ENCODE measurements at regions not wholly inside any gene's neighbourhood (a gene's known extent, or its start where the extent isn't known, plus 50 kb on each side); places are given as distances from the start of the nearest gene placed in this dataset.
A peak's percentile ranks its signal among the peaks of the same experiment; 100 is the strongest.

DNA sequence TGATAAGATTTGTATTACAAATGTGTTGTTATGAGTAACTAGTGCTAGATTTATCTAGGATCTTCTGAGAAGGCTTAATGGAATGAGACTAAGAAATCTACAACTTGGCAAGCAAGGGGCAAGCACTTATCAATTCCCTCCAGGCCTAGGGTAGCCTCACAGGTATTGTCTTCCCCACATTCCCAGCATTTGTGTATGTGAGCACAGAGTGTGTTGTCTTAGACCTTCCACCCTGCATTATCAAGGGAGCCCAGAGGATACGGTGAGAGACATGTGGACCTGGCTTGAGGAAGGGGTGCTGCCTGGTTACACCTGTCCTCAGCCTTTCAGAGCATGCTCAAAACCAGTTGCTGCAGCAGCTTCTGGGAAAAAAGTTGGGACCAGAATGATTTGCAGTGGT is 327.2 kb downstream of the MRPL39 start:
- Mint-ChIP-seq H3K27ac (ENCODE audit: low read depth) (no peak overlapping the region), H3K4me1 (no peaks in the 10 kb centered on the region), H3K4me3 (no peak overlapping the region), H3K36me3 (ENCODE audit: insufficient read depth) (no peaks in the 10 kb centered on the region), H3K27me3 (no peaks in the 10 kb centered on the region), H3K9me3 (no peaks in the 10 kb centered on the region)
- DNase-seq (ENCODE audit: low spot score in 2 of 2) = no peak
- no peak for ATAC-seq (replicated peaks; ENCODE audit: extremely low read depth, poor library complexity, severe bottlenecking)

DNA sequence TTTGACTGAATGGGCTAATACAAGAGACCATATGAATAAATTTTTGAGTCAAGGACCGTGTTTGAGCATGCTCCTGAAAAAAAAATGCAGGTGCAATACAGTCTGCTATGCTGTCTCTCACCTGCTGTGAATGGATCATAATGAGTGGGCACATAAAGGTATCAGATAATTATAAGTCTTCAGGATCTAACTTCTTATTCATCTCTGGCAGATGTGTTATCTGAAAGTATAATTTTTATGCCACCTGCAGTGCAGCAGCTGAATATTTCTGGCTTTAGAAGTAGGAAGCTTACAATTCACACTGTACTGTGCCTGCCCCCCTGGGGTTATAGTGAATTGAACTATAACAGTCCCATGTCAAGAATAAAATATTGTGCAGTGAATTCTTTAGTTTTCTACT is 333.3 kb downstream of the MRPL39 start:
- no peaks in the 10 kb centered on the region for H3K9me3 Mint-ChIP-seq
- H3K4me1 Mint-ChIP-seq = no peaks in the 10 kb centered on the region
- no peaks in the 10 kb centered on the region for H3K27me3 Mint-ChIP-seq
- no peaks in the 10 kb centered on the region for H3K36me3 Mint-ChIP-seq (ENCODE audit: insufficient read depth)
- no peak for DNase-seq (ENCODE audit: low spot score in 2 of 2)
- no peak overlapping the region for H3K27ac Mint-ChIP-seq (ENCODE audit: low read depth)
- no peak overlapping the region for H3K4me3 Mint-ChIP-seq
- no peak for ATAC-seq (replicated peaks; ENCODE audit: extremely low read depth, poor library complexity, severe bottlenecking)

DNA sequence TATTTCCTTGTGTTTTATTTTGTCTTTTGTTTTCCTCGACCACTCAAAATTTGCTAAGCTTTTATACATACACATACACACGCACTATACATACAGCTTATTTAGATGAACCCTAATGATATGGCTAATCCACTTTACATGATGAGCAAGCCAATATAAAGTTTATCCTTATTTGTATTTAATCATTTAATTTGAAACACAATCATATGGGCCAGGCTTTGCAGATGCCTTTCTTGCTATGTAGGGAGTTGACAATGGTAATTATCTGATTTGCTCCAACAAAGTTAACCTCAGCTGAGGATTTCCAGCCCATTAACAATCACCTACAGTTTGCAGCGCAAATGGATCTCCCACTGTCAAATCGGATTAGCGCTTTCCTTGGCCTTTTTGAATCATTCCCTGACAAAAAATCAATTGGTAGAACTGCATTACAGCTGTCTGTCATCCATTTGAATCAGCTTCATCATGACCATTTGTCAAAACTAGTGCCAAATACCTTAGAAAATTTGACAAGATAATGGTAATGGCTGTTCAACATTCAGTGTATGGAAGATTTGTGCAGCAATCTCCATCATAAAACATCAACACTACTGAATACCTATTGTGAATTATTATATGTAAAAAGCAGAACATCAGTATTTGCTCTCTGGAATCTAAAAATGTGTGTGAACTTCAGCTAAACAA is 352.6 kb downstream of the MRPL39 start:
- DNase-seq (ENCODE audit: low spot score in 2 of 2) = no peak
- Mint-ChIP-seq H3K27ac (ENCODE audit: low read depth) (no peak overlapping the region), H3K9me3 (no peaks in the 10 kb centered on the region), H3K27me3 (no peaks in the 10 kb centered on the region), H3K4me1 (no peaks in the 10 kb centered on the region), H3K4me3 (no peak overlapping the region), H3K36me3 (ENCODE audit: insufficient read depth) (no peaks in the 10 kb centered on the region)
- no peak for ATAC-seq (replicated peaks; ENCODE audit: extremely low read depth, poor library complexity, severe bottlenecking)

DNA sequence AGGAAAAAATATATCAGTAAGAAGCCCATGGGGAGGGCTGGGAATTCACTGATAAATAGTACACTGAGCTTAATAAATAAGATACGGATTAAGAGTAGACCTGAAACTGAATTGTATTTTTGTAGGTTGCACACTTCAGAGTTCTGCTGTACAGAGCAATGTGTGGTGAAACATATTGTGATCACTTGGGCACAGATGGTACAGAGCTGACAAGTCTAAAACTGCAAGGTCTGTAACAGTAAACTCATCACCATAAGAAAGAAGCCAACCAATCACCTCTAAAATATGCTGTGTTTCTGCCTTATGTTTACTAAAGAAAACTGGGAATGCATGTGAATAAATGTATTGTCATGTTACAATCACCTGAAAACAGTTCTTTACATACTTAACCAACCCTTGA is 360.7 kb downstream of the MRPL39 start:
- ATAC-seq (replicated peaks; ENCODE audit: extremely low read depth, poor library complexity, severe bottlenecking) (no peak), DNase-seq (ENCODE audit: low spot score in 2 of 2) (no peak)
- no peaks in the 10 kb centered on the region for H3K36me3 Mint-ChIP-seq (ENCODE audit: insufficient read depth)
- no peak overlapping the region for H3K27ac Mint-ChIP-seq (ENCODE audit: low read depth)
- peaks cover 6% of the 10 kb centered on the region for H3K9me3 Mint-ChIP-seq
- no peaks in the 10 kb centered on the region for H3K4me1 Mint-ChIP-seq
- H3K27me3 Mint-ChIP-seq = no peaks in the 10 kb centered on the region
- no peak overlapping the region for H3K4me3 Mint-ChIP-seq

DNA sequence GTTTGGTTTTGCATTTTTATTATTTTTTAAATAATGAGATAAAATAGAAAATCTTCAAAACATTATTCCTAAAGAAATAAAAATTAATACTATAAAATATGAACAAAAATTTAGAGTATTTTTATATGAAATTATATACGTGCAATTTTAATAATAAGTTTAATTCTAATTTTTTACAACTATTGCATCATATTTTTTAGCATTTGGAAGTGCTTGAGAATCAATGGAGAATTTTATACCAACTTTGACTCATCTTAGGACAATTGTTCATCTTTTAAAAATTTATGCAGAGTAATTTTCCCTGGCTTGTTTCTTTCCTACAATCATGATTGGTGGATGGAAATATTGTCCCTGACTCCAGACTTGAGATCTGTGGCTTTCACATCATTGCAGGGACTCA is 362.5 kb downstream of the MRPL39 start:
- ATAC-seq (replicated peaks; ENCODE audit: extremely low read depth, poor library complexity, severe bottlenecking) = no peak

DNA sequence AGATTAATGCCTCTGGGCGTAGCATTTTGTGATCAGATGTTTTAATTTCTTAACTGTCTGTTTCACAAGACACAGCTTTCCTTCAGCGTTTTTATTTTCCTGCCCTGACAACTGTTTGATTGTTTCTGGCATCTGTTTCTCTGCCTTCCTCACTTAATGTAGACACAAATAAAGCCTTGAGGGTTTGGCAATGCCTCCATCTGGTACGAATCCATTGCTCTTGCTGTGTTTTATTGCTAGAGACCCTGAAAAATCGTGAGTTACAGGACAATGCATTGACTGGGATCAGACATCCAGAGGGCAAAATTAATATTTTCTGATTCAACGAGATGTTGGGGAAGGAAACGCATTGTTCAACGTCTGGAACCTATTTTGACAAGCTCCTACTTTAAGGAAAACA is 363.5 kb downstream of the MRPL39 start:
- no peaks in the 10 kb centered on the region for H3K27me3 Mint-ChIP-seq
- peaks cover 9% of the 10 kb centered on the region for H3K9me3 Mint-ChIP-seq
- DNase-seq (ENCODE audit: low spot score in 2 of 2) (no peak), ATAC-seq (replicated peaks; ENCODE audit: extremely low read depth, poor library complexity, severe bottlenecking) (no peak)
- H3K4me3 Mint-ChIP-seq = no peak overlapping the region
- H3K4me1 Mint-ChIP-seq = no peaks in the 10 kb centered on the region
- H3K36me3 Mint-ChIP-seq (ENCODE audit: insufficient read depth) = no peaks in the 10 kb centered on the region
- no peak overlapping the region for H3K27ac Mint-ChIP-seq (ENCODE audit: low read depth)

More for the DNA sequence above, 362.5 kb downstream of the MRPL39 start:
- DNase-seq (ENCODE audit: low spot score in 2 of 2) = no peak
- H3K27ac Mint-ChIP-seq (ENCODE audit: low read depth) = no peak overlapping the region
- no peaks in the 10 kb centered on the region for H3K4me1 Mint-ChIP-seq
- H3K36me3 Mint-ChIP-seq (ENCODE audit: insufficient read depth) = no peaks in the 10 kb centered on the region
- no peak overlapping the region for H3K4me3 Mint-ChIP-seq
- no peaks in the 10 kb centered on the region for H3K27me3 Mint-ChIP-seq
- peaks cover 6% of the 10 kb centered on the region for H3K9me3 Mint-ChIP-seq

DNA sequence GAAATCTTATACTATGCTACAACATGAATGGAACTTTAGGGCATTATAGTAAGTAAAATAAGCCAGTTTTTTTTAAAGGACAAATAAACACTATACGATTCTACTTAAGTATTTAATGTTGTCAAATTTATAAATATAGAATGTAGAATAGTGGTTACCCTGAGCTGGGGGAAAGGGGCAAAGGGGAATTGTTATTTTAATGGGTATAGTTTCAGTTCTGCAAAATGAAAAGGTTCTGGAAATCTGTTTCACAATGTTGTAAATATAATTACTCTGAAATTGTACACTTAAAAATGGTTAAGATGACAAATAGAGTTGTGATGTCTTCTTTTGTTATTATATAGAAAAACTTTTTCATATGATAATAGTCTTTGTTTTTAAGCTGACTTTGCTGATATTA is 366.3 kb downstream of the MRPL39 start:
- Mint-ChIP-seq H3K27me3 (no peaks in the 10 kb centered on the region), H3K9me3 (peaks cover 10% of the 10 kb centered on the region), H3K4me1 (no peaks in the 10 kb centered on the region), H3K36me3 (ENCODE audit: insufficient read depth) (no peaks in the 10 kb centered on the region), H3K4me3 (no peak overlapping the region), H3K27ac (ENCODE audit: low read depth) (no peak overlapping the region)
- DNase-seq (ENCODE audit: low spot score in 2 of 2) (no peak), ATAC-seq (replicated peaks; ENCODE audit: extremely low read depth, poor library complexity, severe bottlenecking) (no peak)

DNA sequence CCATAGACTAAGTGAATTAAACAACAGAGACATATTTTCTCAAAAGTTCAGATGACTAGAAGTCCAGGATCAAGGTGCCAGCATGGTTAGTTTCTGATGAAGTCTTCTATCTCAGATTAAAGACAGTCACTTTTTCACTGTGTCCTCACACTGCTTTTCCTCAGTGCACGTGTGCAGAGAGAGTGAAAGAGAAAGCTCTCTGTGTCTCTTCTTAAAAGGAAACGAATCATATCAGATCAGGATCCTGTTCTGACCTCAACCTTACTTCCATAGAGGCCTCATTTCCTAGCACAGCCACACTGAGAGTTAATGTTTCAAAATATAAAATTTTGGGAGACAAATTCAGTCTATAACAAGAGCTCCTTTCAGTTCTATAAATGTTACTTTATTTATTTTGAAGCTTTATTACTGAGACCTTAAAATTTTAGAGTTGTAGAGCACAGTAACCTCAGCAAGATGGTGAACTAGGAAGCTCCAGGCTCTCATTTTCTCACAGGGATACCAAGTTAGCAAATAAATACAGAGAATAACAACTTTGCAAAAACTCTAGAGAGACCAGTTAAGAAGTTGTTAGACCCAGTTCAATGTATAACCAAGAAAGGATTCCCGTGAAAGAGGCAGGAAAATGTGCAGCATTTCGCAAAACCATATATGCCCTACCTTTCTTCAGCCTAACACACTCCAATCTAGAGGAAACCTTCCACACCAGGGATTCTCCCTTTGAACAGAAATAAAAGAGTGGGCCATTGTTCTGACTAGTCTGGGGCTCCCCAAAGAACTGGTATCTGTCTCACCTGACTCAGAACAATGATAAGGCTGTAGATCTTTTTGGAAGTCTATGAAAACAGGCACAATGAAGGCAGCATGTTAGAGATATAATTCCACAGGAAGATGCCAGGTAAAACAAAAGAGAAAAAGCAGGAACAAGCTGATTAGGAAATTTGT is 372.2 kb downstream of the MRPL39 start:
- H3K9me3 Mint-ChIP-seq = peaks cover 15% of the 10 kb centered on the region
- no peak overlapping the region for H3K4me3 Mint-ChIP-seq
- ATAC-seq (replicated peaks; ENCODE audit: extremely low read depth, poor library complexity, severe bottlenecking) (no peak), DNase-seq (ENCODE audit: low spot score in 2 of 2) (no peak)
- no peaks in the 10 kb centered on the region for H3K27me3 Mint-ChIP-seq
- H3K27ac Mint-ChIP-seq (ENCODE audit: low read depth) = no peak overlapping the region
- no peaks in the 10 kb centered on the region for H3K36me3 Mint-ChIP-seq (ENCODE audit: insufficient read depth)
- no peaks in the 10 kb centered on the region for H3K4me1 Mint-ChIP-seq

DNA sequence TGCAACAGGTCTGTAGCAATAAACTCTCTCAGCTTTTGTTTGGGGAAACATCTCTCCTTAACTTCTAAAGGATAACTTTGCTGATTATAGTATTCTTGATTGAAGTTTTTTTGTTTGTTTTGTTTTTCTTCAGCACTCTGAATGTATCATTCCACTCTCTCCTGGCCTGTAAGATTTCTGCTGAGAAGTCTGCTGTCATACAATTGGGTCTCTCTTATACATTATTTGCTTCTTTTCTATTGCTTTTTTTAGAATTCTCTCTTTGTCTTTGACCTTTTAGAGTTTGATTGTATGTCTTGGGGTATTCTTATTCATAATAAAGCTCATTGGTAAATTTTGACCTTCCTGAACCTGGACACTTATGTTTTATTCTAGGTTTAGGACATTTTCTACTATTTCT is 386.3 kb downstream of the MRPL39 start:
- Mint-ChIP-seq H3K27ac (ENCODE audit: low read depth) (no peak overlapping the region), H3K27me3 (no peaks in the 10 kb centered on the region), H3K36me3 (ENCODE audit: insufficient read depth) (no peaks in the 10 kb centered on the region), H3K4me1 (no peaks in the 10 kb centered on the region), H3K9me3 (peaks cover 9% of the 10 kb centered on the region), H3K4me3 (no peak overlapping the region)
- no peak for ATAC-seq (replicated peaks; ENCODE audit: extremely low read depth, poor library complexity, severe bottlenecking)
- DNase-seq (ENCODE audit: low spot score in 2 of 2) = no peak

DNA sequence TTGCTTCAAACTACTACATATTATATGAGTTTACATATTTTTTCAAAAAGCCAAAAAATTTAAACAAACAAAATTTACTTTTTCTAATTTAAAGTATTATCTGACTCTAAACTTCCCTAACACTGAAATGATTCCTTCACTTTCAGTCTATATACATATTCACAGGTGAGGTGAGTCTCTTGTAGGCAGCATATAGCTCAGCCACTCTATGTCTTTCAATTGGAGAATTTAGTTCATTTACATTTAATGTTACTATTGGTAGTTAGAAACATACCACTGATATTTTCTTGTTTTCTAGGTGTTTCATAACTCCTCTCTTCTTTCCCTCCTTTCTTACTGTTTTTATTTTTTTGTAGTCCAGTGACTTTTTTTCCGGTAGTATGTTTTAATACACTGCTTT is 387.1 kb downstream of the MRPL39 start:
- no peak for ATAC-seq (replicated peaks; ENCODE audit: extremely low read depth, poor library complexity, severe bottlenecking)
- no peak overlapping the region for H3K27ac Mint-ChIP-seq (ENCODE audit: low read depth)

DNA sequence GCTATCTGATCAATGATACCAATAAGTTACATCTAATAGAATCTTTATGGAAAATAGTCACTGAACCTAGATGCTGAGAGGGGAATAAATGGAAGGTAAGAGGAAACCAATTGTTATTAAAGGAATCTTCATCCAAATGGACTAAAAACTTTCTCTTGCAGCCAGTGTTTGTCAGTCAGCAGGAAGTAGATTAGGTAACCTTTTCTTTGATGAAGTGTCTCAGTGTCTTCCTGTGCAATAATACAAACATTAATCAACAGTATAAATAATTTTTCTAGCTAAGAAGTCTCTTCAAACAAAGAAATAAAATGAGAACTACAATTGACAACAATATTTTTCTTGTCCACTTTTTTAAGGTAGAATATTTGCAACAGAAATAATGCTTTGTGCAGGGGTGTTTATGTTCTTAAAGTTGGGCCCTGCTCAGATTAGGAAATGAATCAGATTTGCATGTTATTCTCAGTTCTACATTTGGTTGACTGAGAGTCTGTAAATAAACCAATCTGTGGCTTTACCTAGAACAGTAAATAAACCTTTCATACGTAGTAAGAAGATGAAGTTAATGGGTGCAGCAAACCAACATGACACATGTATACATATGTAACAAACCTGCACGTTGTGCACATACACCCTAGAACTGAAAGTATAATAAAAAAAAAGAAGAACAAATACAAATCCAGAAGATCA is 391.4 kb downstream of the MRPL39 start:
- Mint-ChIP-seq H3K4me1 (no peaks in the 10 kb centered on the region), H3K36me3 (ENCODE audit: insufficient read depth) (no peaks in the 10 kb centered on the region), H3K27me3 (no peaks in the 10 kb centered on the region), H3K9me3 (peaks cover 1% of the 10 kb centered on the region), H3K27ac (ENCODE audit: low read depth) (no peak overlapping the region), H3K4me3 (no peak overlapping the region)
- peak; percentile 54 for ATAC-seq (replicated peaks; ENCODE audit: extremely low read depth, poor library complexity, severe bottlenecking)
- no peak for DNase-seq (ENCODE audit: low spot score in 2 of 2)

More for the DNA sequence above, 387.1 kb downstream of the MRPL39 start:
- H3K4me3 Mint-ChIP-seq = no peak overlapping the region
- DNase-seq (ENCODE audit: low spot score in 2 of 2) = no peak
- H3K9me3 Mint-ChIP-seq = peaks cover 9% of the 10 kb centered on the region
- H3K27me3 Mint-ChIP-seq = no peaks in the 10 kb centered on the region
- H3K36me3 Mint-ChIP-seq (ENCODE audit: insufficient read depth) = no peaks in the 10 kb centered on the region
- H3K4me1 Mint-ChIP-seq = no peaks in the 10 kb centered on the region

DNA sequence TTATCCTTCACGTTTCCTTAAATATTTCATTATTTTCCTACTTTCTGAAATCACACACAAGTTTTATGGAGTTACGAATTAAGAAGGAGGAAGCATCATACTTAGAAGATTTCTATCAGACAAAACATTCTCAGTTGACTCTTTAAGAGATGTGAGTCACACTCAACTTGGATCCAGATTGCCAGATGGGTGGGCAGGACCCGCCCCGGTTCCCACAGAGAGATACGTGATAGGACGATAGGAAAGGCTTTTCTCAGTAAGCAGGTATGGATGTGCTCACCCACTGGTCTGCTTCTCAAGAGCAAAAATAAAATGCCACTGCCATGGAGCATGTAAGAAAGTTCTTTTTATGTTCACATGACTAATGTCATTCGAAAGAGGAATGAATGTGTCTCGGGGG is 392.6 kb downstream of the MRPL39 start:
- Mint-ChIP-seq H3K36me3 (ENCODE audit: insufficient read depth) (no peaks in the 10 kb centered on the region), H3K4me3 (no peak overlapping the region)
- ATAC-seq (replicated peaks; ENCODE audit: extremely low read depth, poor library complexity, severe bottlenecking) = no peak

More for the DNA sequence above, 392.6 kb downstream of the MRPL39 start:
- DNase-seq (ENCODE audit: low spot score in 2 of 2) = no peak
- H3K4me1 Mint-ChIP-seq = no peaks in the 10 kb centered on the region
- H3K27ac Mint-ChIP-seq (ENCODE audit: low read depth) = no peak overlapping the region
- no peaks in the 10 kb centered on the region for H3K27me3 Mint-ChIP-seq
- H3K9me3 Mint-ChIP-seq = no peaks in the 10 kb centered on the region
